Spleen (tissue), 11 donors: ENCODE measurements at regions not wholly inside any gene's neighbourhood (a gene's known extent, or its start where the extent isn't known, plus 50 kb on each side); places are given as distances from the start of the nearest gene placed in this dataset.

ENCODE experiments used
- DNase-seq: peaks from one replicate; pipeline ENCODE4 v3.0.0-alpha.2; 2020
- H3K27ac ChIP-seq, 8 donors: fragments of 200-600 bp; sonication (generic) in 7 of 8; 1 replicate in 4 of 8; 2 replicates in 4 of 8; pipeline versions ENCODE4 v1.5.0 to v1.8.0; 2016 to 2021; ENCODE audit warnings: inconsistent platforms in 4 of 8, mild to moderate bottlenecking in 4 of 8, moderate library complexity in 1 of 8
- H3K27me3 ChIP-seq, 7 donors: fragments of 200-600 bp; sonication (generic) in 6 of 7; replicated peaks in 1 of 7; 1 replicate in 4 of 7; 2 replicates in 3 of 7; pipeline versions ENCODE4 v1.5.0 to v1.8.0; 2016 to 2021; ENCODE audit warnings: inconsistent platforms in 3 of 7, mild to moderate bottlenecking in 1 of 7
- H3K36me3 ChIP-seq, 6 donors: fragments of 200-600 bp; sonication (generic) in 5 of 6; 1 replicate in 4 of 6; 2 replicates in 2 of 6; pipeline versions ENCODE4 v1.5.0 to v1.8.0; 2016 to 2021; ENCODE audit warnings: inconsistent platforms in 2 of 6
- H3K4me1 ChIP-seq, 6 donors: fragments of 200-600 bp; sonication (generic) in 5 of 6; 1 replicate in 3 of 6; 2 replicates in 3 of 6; pipeline versions ENCODE4 v1.5.0 to v1.8.0; 2016 to 2021; ENCODE audit warnings: inconsistent platforms in 3 of 6
- H3K4me3 ChIP-seq, 8 donors: fragments of 200-600 bp; sonication (generic) in 7 of 8; 1 replicate in 4 of 8; 2 replicates in 4 of 8; pipeline versions ENCODE4 v1.5.0 to v1.8.0; 2016 to 2021; ENCODE audit warnings: inconsistent platforms in 4 of 8, mild to moderate bottlenecking in 4 of 8, moderate library complexity in 2 of 8
- H3K9me3 ChIP-seq, 8 donors: fragments of 200-600 bp; sonication (generic) in 7 of 8; 1 replicate in 4 of 8; 2 replicates in 4 of 8; pipeline versions ENCODE4 v1.5.0 to v1.8.0; 2016 to 2021; ENCODE audit warnings: inconsistent platforms in 4 of 8
- CTCF ChIP-seq, 11 experiments: fragments of 200-600 bp in 7 of 11; fragments of 450-650 bp in 4 of 11; sonication (generic) in 4 of 11; IDR thresholded peaks in 8 of 11; conservative IDR thresholded peaks in 3 of 11; 1 replicate in 7 of 11; 2 replicates in 4 of 11; pipeline versions ENCODE4 v1.4.0 to v1.8.0; 2016 to 2021; ENCODE audit warnings: antibody characterized with exemption in 11 of 11, inconsistent platforms in 4 of 11, mild to moderate bottlenecking in 1 of 11
- POLR2A ChIP-seq, 3 donors: fragments of 450-650 bp; IDR thresholded peaks; one replicate each; pipeline ENCODE4 v1.5.1; 2017; ENCODE audit warnings: antibody characterized with exemption in 3 of 3, mild to moderate bottlenecking in 1 of 3
- POLR2AphosphoS5 ChIP-seq, 3 donors: sonication (generic); formaldehyde crosslinking; IDR thresholded peaks; one replicate each; pipeline ENCODE4 v1.5.1; 2017; ENCODE audit warnings: antibody characterized with exemption in 3 of 3
- WGBS, 5 donors: extraction: QIAGEN DNeasy Blood & Tissue Kit in 3 of 5; methylation state at CpG; one replicate each; pipeline versions ENCODE4 v1.1.5 to v1.1.7; 2013 to 2018; 5-methylcytosine and 5-hydroxymethylcytosine counted together
- intact Hi-C: fragments of 100-400 bp; cut with DNase I; formaldehyde crosslinking; loops from one replicate; pipeline ENCODE4 v1.15.0; 2023; ENCODE audit warnings: low total_unique reads
- donor health status: healthy with polysubstance abuse.
- donor health status: DM: no; HTN: no; CAD: no; lungs with moderate emphysema.
- donor health status: DM: no; HTN: no; CAD: no.
- donor health status: Bipolar disorder and iron deficiency.
- donor health status: healthy.
- donor health status: DM: no; HTN: no; CAD: no.
- donor health status: DM: yes; HTN: yes; CAD: no.

- H3K27me3 ChIP-seq: no peaks in the 10 kb centered on the region
- no peaks in the 10 kb centered on the region for H3K9me3 ChIP-seq
- TF ChIP-seq POLR2AphosphoS5 (IDR thresholded peaks at IDR 0.05) (no peak), CTCF (IDR thresholded peaks at IDR 0.05 in 8 of 11, conservative IDR thresholded peaks at IDR 0.05 in 3 of 11) (no peak), POLR2A (IDR thresholded peaks at IDR 0.05) (no peak)
- intact Hi-C loops: no loop called here
- no peaks in the 10 kb centered on the region for H3K4me1 ChIP-seq
- no peak for DNase-seq
- no peak overlapping the region for H3K27ac ChIP-seq
- H3K36me3 ChIP-seq: peaks cover 0 to 13% (median 0%) of the 10 kb centered on the region in 6 donors
- no peak overlapping the region for H3K4me3 ChIP-seq
- WGBS, 5 donors: 92 to 96% (median 93%) methylated on average over 4 of the region's 4 CpGs
These were observed 226.0 kb downstream of the MIAT start for GRCh38 chr22:26883393-26883792.

- WGBS, 5 donors: 79 to 95% (median 95%) methylated on average over 7 of the region's 7 CpGs
- Histone ChIP-seq H3K9me3 (no peaks in the 10 kb centered on the region), H3K4me1 (no peaks in the 10 kb centered on the region), H3K36me3 (peaks cover 0 to 11% (median 0%) of the 10 kb centered on the region in 6 donors), H3K4me3 (no peak overlapping the region), H3K27ac (no peak overlapping the region), H3K27me3 (no peaks in the 10 kb centered on the region)
- no peak for DNase-seq
- TF ChIP-seq POLR2A (IDR thresholded peaks at IDR 0.05): no peak
- TF ChIP-seq CTCF (IDR thresholded peaks at IDR 0.05 in 8 of 11, conservative IDR thresholded peaks at IDR 0.05 in 3 of 11): no peak
- TF ChIP-seq POLR2AphosphoS5 (IDR thresholded peaks at IDR 0.05): no peak
- intact Hi-C loops: no loop called here
These were observed 227.5 kb downstream of the MIAT start for GRCh38 chr22:26884921-26885320.

GRCh38 chr22:26885441-26886261 lies 228.3 kb downstream of the MIAT start:
- 48 to 71% (median 50%) methylated on average over 2 of the region's 2 CpGs for WGBS, 5 donors
- no peaks in the 10 kb centered on the region for H3K27me3 ChIP-seq
- no peak overlapping the region for H3K4me3 ChIP-seq
- TF ChIP-seq CTCF (IDR thresholded peaks at IDR 0.05 in 8 of 11, conservative IDR thresholded peaks at IDR 0.05 in 3 of 11) (no peak), POLR2AphosphoS5 (IDR thresholded peaks at IDR 0.05) (no peak), POLR2A (IDR thresholded peaks at IDR 0.05) (no peak)
- H3K9me3 ChIP-seq: no peaks in the 10 kb centered on the region
- DNase-seq: no peak
- intact Hi-C loops: no loop called here
- H3K4me1 ChIP-seq: no peaks in the 10 kb centered on the region
- H3K36me3 ChIP-seq: peaks cover 0 to 8% (median 0%) of the 10 kb centered on the region in 6 donors
- H3K27ac ChIP-seq: no peak overlapping the region

GRCh38 chr22:26887456-26887855 lies 230.1 kb downstream of the MIAT start:
- Histone ChIP-seq H3K9me3 (no peaks in the 10 kb centered on the region), H3K4me1 (no peaks in the 10 kb centered on the region), H3K4me3 (no peak overlapping the region), H3K27me3 (peaks cover 0 to 5% (median 0%) of the 10 kb centered on the region in 7 donors), H3K27ac (no peak overlapping the region), H3K36me3 (peaks cover 0 to 8% (median 0%) of the 10 kb centered on the region in 6 donors)
- WGBS, 5 donors: 80 to 93% (median 87%) methylated on average over 6 of the region's 6 CpGs
- TF ChIP-seq POLR2A (IDR thresholded peaks at IDR 0.05) (no peak), POLR2AphosphoS5 (IDR thresholded peaks at IDR 0.05) (no peak), CTCF (IDR thresholded peaks at IDR 0.05 in 8 of 11, conservative IDR thresholded peaks at IDR 0.05 in 3 of 11) (no peak)
- DNase-seq: no peak
- intact Hi-C loops: no loop called here
